IMR-90 (cell line): ENCODE measurements at regions not wholly inside any gene's neighbourhood (a gene's known extent, or its start where the extent isn't known, plus 50 kb on each side); places are given as distances from the start of the nearest gene placed in this dataset.

Source experiments
- ATAC-seq: fragments of 200-7000 bp; cut with Tn5 transposase; 2 replicates; pipeline ENCODE4 v1.9.1; 2020; ENCODE audit warnings: low read depth, mild to moderate bottlenecking, moderate library complexity
- BruUV-seq: library from RNA; stranded (reverse); fragments of 400-500 nt; replicated peaks from 2 replicates; lab custom pipeline; 2021; lab: Mats Ljungman, UMichigan
- CTCF ChIA-PET: fragments of 300-600 bp; formaldehyde crosslinking; extraction: SDS; loops from one replicate; lab custom pipeline; 2021; ENCODE audit warnings: antibody characterized with exemption; lab: Yijun Ruan, JAX
- POLR2A ChIA-PET: fragments of 300-600 bp; sonication (Branson Sonifier 250); formaldehyde crosslinking; loops from one replicate; lab custom pipeline; 2022; ENCODE audit warnings: antibody characterized with exemption; ENCODE audit not compliant: unreplicated experiment; lab: Charles Lee
- DNase-seq: peaks from one replicate; pipeline ENCODE4 v3.0.0; 2013
- H2AFZ ChIP-seq: replicated peaks from 2 replicates; pipeline ENCODE3; 2013; ENCODE audit warnings: low read length, mild to moderate bottlenecking; ENCODE audit not compliant: poor library complexity
- H2AK5ac ChIP-seq: 2 replicates; pipeline ENCODE4 v1.6.1; 2013; ENCODE audit warnings: low read depth, low read length, inconsistent platforms
- H2AK9ac ChIP-seq: replicated peaks from 2 replicates; pipeline ENCODE3; 2013; ENCODE audit warnings: mild to moderate bottlenecking, low read depth, low read length, moderate library complexity; ENCODE audit not compliant: poor library complexity
- H2BK120ac ChIP-seq: 2 replicates; pipeline ENCODE4 v1.6.1; 2013; ENCODE audit warnings: low read depth, low read length, inconsistent platforms
- H2BK15ac ChIP-seq: 3 replicates; pipeline ENCODE4 v1.6.1; 2013; ENCODE audit warnings: low read depth, low read length, inconsistent platforms
- H2BK20ac ChIP-seq: 2 replicates; pipeline ENCODE4 v1.6.1; 2013; ENCODE audit warnings: low read depth, mild to moderate bottlenecking, inconsistent platforms, low read length, moderate library complexity
- H2BK5ac ChIP-seq: 2 replicates; pipeline ENCODE4 v1.6.1; 2013; ENCODE audit warnings: mild to moderate bottlenecking, low read depth, low read length, inconsistent platforms; ENCODE audit not compliant: poor library complexity, severe bottlenecking
- H3K14ac ChIP-seq: replicated peaks from 2 replicates; pipeline ENCODE4 v1.6.1; 2013; ENCODE audit warnings: low read depth, low read length, inconsistent platforms
- H3K18ac ChIP-seq: 2 replicates; pipeline ENCODE4 v1.6.1; 2013; ENCODE audit warnings: low read depth, low read length, control low read depth
- H3K23ac ChIP-seq: 2 replicates; pipeline ENCODE4 v1.6.1; 2013; ENCODE audit warnings: low read depth, low read length, inconsistent platforms
- H3K27ac ChIP-seq: 2 replicates; pipeline ENCODE4 v1.5.1; 2013; ENCODE audit warnings: mild to moderate bottlenecking, control low read depth, low read length; ENCODE audit not compliant: insufficient read depth
- H3K27me3 ChIP-seq: 2 replicates; pipeline ENCODE4 v1.6.1; 2013; ENCODE audit warnings: low read length; ENCODE audit not compliant: control insufficient read depth, insufficient read depth
- H3K36me3 ChIP-seq: 2 replicates; pipeline ENCODE4 v1.6.1; 2013; ENCODE audit warnings: low read length, mixed read lengths; ENCODE audit not compliant: control insufficient read depth, insufficient read depth
- H3K4ac ChIP-seq: 2 replicates; pipeline ENCODE4 v1.6.1; 2013; ENCODE audit warnings: low read depth, low read length, inconsistent platforms
- H3K4me1 ChIP-seq: 2 replicates; pipeline ENCODE4 v1.6.1; 2013; ENCODE audit warnings: low read length, mixed read lengths; ENCODE audit not compliant: control insufficient read depth, insufficient read depth
- H3K4me2 ChIP-seq: 2 replicates; pipeline ENCODE4 v1.6.1; 2013; ENCODE audit warnings: low read depth, mild to moderate bottlenecking, control low read depth, low read length, moderate library complexity
- H3K4me3 ChIP-seq: 2 replicates; pipeline ENCODE4 v1.5.1; 2013; ENCODE audit warnings: low read depth, mild to moderate bottlenecking, control low read depth, low read length, moderate library complexity; ENCODE audit not compliant: insufficient read depth
- H3K56ac ChIP-seq: 2 replicates; pipeline ENCODE4 v1.6.1; 2013; ENCODE audit warnings: low read length, inconsistent platforms; ENCODE audit not compliant: insufficient read depth; ENCODE audit errors: extremely low read depth
- H3K79me1 ChIP-seq, 2 experiments: 2 replicates each; pipeline ENCODE4 v1.6.1; 2013; ENCODE audit warnings: low read length in 2 of 2, inconsistent platforms in 1 of 2, low read depth in 1 of 2
- H3K9ac ChIP-seq: 2 replicates; pipeline ENCODE4 v1.6.1; 2013; ENCODE audit warnings: low read depth, low read length, control low read depth
- H3K9me1 ChIP-seq: 2 replicates; pipeline ENCODE4 v1.6.1; 2013; ENCODE audit warnings: low read length, inconsistent platforms; ENCODE audit not compliant: insufficient read depth
- H3K9me3 ChIP-seq: 2 replicates; pipeline ENCODE4 v1.6.1; 2013; ENCODE audit warnings: low read length; ENCODE audit not compliant: control insufficient read depth, insufficient read depth
- H4K20me1 ChIP-seq: 2 replicates; pipeline ENCODE4 v1.6.1; 2013; ENCODE audit warnings: low read length, inconsistent platforms; ENCODE audit not compliant: insufficient read depth
- H4K5ac ChIP-seq: 2 replicates; pipeline ENCODE4 v1.6.1; 2013; ENCODE audit warnings: mild to moderate bottlenecking, low read depth, low read length, control low read depth
- H4K8ac ChIP-seq, 2 experiments: 2 replicates each; pipeline ENCODE4 v1.6.1; 2013; ENCODE audit warnings: low read depth in 2 of 2, low read length in 2 of 2, control low read depth in 1 of 2, inconsistent platforms in 1 of 2
- H4K91ac ChIP-seq: 2 replicates; pipeline ENCODE4 v1.6.1; 2013; ENCODE audit warnings: low read depth, low read length, inconsistent platforms; ENCODE audit not compliant: insufficient read depth
- BHLHE40 ChIP-seq: fragments of 150-350 bp; IDR thresholded peaks from 2 replicates; pipeline ENCODE4 v1.6.1; 2016; ENCODE audit warnings: mild to moderate bottlenecking, low read depth, low read length
- CEBPB ChIP-seq: IDR thresholded peaks from 2 replicates; pipeline ENCODE4 v1.6.1; 2012; ENCODE audit warnings: low read depth, low read length, improper control_type of control experiment
- CHD1 ChIP-seq: IDR thresholded peaks from 2 replicates; pipeline ENCODE4 v1.6.1; 2012; ENCODE audit warnings: low read depth, low read length, improper control_type of control experiment
- ELK1 ChIP-seq: fragments of 150-350 bp; IDR thresholded peaks from 2 replicates; pipeline ENCODE4 v1.6.1; 2016; ENCODE audit warnings: low read depth, mild to moderate bottlenecking, low read length, moderate library complexity, borderline replicate concordance
- FOS ChIP-seq: fragments of 150-350 bp; IDR thresholded peaks from 2 replicates; pipeline ENCODE4 v1.6.1; 2016; ENCODE audit warnings: low read depth, low read length
- MXI1 ChIP-seq: IDR thresholded peaks from 2 replicates; pipeline ENCODE4 v1.6.1; 2012; ENCODE audit warnings: low read depth, mild to moderate bottlenecking, low read length, moderate library complexity, borderline replicate concordance
- NFE2L2 ChIP-seq: fragments of 150-350 bp; IDR thresholded peaks from 2 replicates; pipeline ENCODE4 v1.6.1; 2016; ENCODE audit warnings: low read depth, mild to moderate bottlenecking, low read length
- POLR2A ChIP-seq: IDR thresholded peaks from 2 replicates; pipeline ENCODE4 v1.6.1; 2012; ENCODE audit warnings: mild to moderate bottlenecking, low read depth, low read length
- RAD21 ChIP-seq: IDR thresholded peaks from 2 replicates; pipeline ENCODE4 v1.6.1; 2012; ENCODE audit warnings: low read length, improper control_type of control experiment
- RCOR1 ChIP-seq: IDR thresholded peaks from 2 replicates; pipeline ENCODE4 v1.6.1; 2012; ENCODE audit warnings: mild to moderate bottlenecking, low read length, improper control_type of control experiment; ENCODE audit not compliant: insufficient replicate concordance
- RFX5 ChIP-seq: IDR thresholded peaks from 2 replicates; pipeline ENCODE4 v1.8.0; 2012; ENCODE audit warnings: low read depth, mild to moderate bottlenecking, low read length, moderate library complexity
- SMC3 ChIP-seq: fragments of 150-350 bp; IDR thresholded peaks from 2 replicates; pipeline ENCODE4 v1.6.1; 2016; ENCODE audit warnings: low read depth, mild to moderate bottlenecking, antibody characterized with exemption, low read length, moderate library complexity
- USF2 ChIP-seq: fragments of 150-350 bp; IDR thresholded peaks from 2 replicates; pipeline ENCODE4 v1.6.1; 2017; ENCODE audit warnings: mild to moderate bottlenecking, antibody characterized with exemption, low read length, low read depth
- WGBS, 2 experiments: methylation state at CpG; one replicate each; pipeline versions ENCODE4 v1.1.5 to v1.1.7; 2013; ENCODE audit warnings: missing lambda C conversion rate in 2 of 2; ENCODE audit not compliant: insufficient read length in 1 of 2; ENCODE audit errors: extremely low coverage in 2 of 2; 5-methylcytosine and 5-hydroxymethylcytosine counted together
- dilution Hi-C: fragments of 300-500 bp; cut with HindIII; formaldehyde crosslinking; loops from one replicate; pipeline ENCODE4 v1.14.3; 2018; ENCODE audit warnings: low sequenced_read_pairs; ENCODE audit not compliant: unreplicated experiment
- in situ Hi-C: fragments of 300-500 bp; cut with MboI; formaldehyde crosslinking; loops from 3 replicates; pipeline ENCODE4 v1.14.3; 2019; ENCODE audit warnings: low sequenced_read_pairs, inconsistent platforms, mixed read lengths
- intact Hi-C: fragments of 100-400 bp; cut with micrococcal nuclease; formaldehyde crosslinking; loops from 2 replicates; pipeline ENCODE4 v1.10.0; 2022
- TF ChIP-seq, protein P1 (sequence below): conservative IDR thresholded peaks from 2 replicates; pipeline ENCODE4 v1.5.1; 2012; ENCODE audit warnings: mild to moderate bottlenecking, low read depth, low read length, improper control_type of control experiment

DNA sequence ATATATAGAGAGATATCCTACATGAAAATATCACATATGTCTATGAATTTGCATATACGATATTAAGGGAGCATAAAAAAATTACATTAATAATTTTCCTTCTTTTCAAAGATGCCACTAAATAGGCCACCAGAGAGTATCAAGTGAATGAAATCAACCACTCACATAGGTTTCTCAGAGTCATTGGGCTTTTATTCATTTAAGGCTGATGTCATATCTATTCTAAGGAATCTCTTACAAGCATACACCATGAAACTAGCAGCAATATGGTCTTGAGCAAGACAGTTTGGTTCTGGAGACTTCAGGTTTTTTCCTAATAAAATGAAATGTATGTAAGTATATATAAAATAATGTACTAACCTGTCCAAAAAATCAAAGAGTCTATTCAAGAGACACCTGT lies 420.4 kb downstream of the PLA2G4A start:
- dilution Hi-C loops (no loop called here), in situ Hi-C loops (no loop called here), intact Hi-C loops (no loop called here)
- Histone ChIP-seq H3K27me3 (no peaks in the 10 kb centered on the region), H3K27ac (no peak overlapping the region), H4K91ac (no peak overlapping the region), H4K5ac (no peak overlapping the region), H2BK5ac (no peak overlapping the region), H3K36me3 (no peaks in the 10 kb centered on the region), H3K56ac (no peak overlapping the region), H2BK20ac (no peak overlapping the region), H3K4me1 (no peaks in the 10 kb centered on the region), H3K23ac (no peak overlapping the region), H3K4me2 (no peak overlapping the region), H4K20me1 (no peaks in the 10 kb centered on the region), H3K4ac (no peak overlapping the region), H2AK5ac (no peak overlapping the region), H3K14ac (no peak overlapping the region), H2BK15ac (no peak overlapping the region), H3K4me3 (no peak overlapping the region), H3K18ac (no peak overlapping the region), H2AFZ (no peak overlapping the region), H3K9ac (no peak overlapping the region), H4K8ac (no peak overlapping the region), H2BK120ac (no peak overlapping the region), H3K79me1 (no peaks in the 10 kb centered on the region), H2AK9ac (no peak overlapping the region), H3K9me1 (no peaks in the 10 kb centered on the region), H3K9me3 (no peaks in the 10 kb centered on the region)
- ChIA-PET POLR2A (no interaction called here), CTCF (interaction anchor here (0.6 to 0.7 kb wide), 2 partner anchors 161 to 799 kb away, joined by 3 read pairs; no protein-coding TSS in a partner anchor)
- no TSS peak for BruUV-seq
- no CpG with 5 or more reads among the region's 1 CpG for WGBS, 2 experiments
- DNase-seq (no peak), ATAC-seq (no peak)
- no peak for TF ChIP-seq SMC3
- TF ChIP-seq BHLHE40: no peak
- TF ChIP-seq USF2: no peak
- TF ChIP-seq FOS: no peak
- no peak for TF ChIP-seq RAD21
- no peak for TF ChIP-seq POLR2A
- TF ChIP-seq, protein P1, sequence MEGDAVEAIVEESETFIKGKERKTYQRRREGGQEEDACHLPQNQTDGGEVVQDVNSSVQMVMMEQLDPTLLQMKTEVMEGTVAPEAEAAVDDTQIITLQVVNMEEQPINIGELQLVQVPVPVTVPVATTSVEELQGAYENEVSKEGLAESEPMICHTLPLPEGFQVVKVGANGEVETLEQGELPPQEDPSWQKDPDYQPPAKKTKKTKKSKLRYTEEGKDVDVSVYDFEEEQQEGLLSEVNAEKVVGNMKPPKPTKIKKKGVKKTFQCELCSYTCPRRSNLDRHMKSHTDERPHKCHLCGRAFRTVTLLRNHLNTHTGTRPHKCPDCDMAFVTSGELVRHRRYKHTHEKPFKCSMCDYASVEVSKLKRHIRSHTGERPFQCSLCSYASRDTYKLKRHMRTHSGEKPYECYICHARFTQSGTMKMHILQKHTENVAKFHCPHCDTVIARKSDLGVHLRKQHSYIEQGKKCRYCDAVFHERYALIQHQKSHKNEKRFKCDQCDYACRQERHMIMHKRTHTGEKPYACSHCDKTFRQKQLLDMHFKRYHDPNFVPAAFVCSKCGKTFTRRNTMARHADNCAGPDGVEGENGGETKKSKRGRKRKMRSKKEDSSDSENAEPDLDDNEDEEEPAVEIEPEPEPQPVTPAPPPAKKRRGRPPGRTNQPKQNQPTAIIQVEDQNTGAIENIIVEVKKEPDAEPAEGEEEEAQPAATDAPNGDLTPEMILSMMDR: no peak
- TF ChIP-seq MXI1: no peak
- no peak for TF ChIP-seq RFX5
- TF ChIP-seq CHD1: no peak
- TF ChIP-seq CEBPB: no peak
- TF ChIP-seq NFE2L2: no peak
- TF ChIP-seq RCOR1: no peak
- no peak for TF ChIP-seq ELK1
